Activated CD4-positive, alpha-beta T cell treated with anti-CD3 and anti-CD28 coated beads for 36 hours (primary cell): ENCODE measurements at regions not wholly inside any gene's neighbourhood (a gene's known extent, or its start where the extent isn't known, plus 50 kb on each side); places are given as distances from the start of the nearest gene placed in this dataset.
"Not testable (repeated sequence)": the region's sequence is repeated elsewhere in the genome, so short reads cannot be mapped to it uniquely, and the experiment has no call there.

ENCODE experiments used
- ATAC-seq: fragments of 200-7000 bp; cut with Tn5 transposase; one replicate; pipeline ENCODE4 v1.10.0; 2021; ENCODE audit warnings: mild to moderate bottlenecking, moderate library complexity
- CTCF ChIA-PET: fragments of 350-600 bp; sonication (Branson Sonifier 250); formaldehyde crosslinking; loops from one replicate; lab custom pipeline; 2021; ENCODE audit warnings: antibody characterized with exemption; lab: Charles Lee
- POLR2A ChIA-PET: fragments of 350-600 bp; sonication (Branson Sonifier 250); formaldehyde crosslinking; loops from one replicate; lab custom pipeline; 2021; ENCODE audit warnings: antibody characterized with exemption, inconsistent platforms; lab: Charles Lee
- DNase-seq: peaks from one replicate; pipeline ENCODE4 v3.0.0-alpha.2; 2020
- H3K27ac Mint-ChIP-seq: one replicate; pipeline ENCODE4 v1.8.0; 2021; ENCODE audit warnings: mixed read lengths
- H3K27me3 Mint-ChIP-seq: one replicate; pipeline ENCODE4 v1.8.0; 2021; ENCODE audit warnings: mixed read lengths
- H3K36me3 Mint-ChIP-seq: one replicate; pipeline ENCODE4 v1.8.0; 2021; ENCODE audit warnings: low read depth, mixed read lengths
- H3K4me1 Mint-ChIP-seq: one replicate; pipeline ENCODE4 v1.8.0; 2021; ENCODE audit warnings: mixed read lengths
- H3K4me3 Mint-ChIP-seq: one replicate; pipeline ENCODE4 v1.8.0; 2021; ENCODE audit warnings: mild to moderate bottlenecking, moderate library complexity, mixed read lengths
- H3K9me3 Mint-ChIP-seq: one replicate; pipeline ENCODE4 v1.8.0; 2021; ENCODE audit warnings: low read depth, mixed read lengths
- intact Hi-C, 2 experiments: fragments of 100-400 bp; cut with DNase I in 1 of 2; cut with micrococcal nuclease in 1 of 2; formaldehyde crosslinking; loops; one replicate each; pipeline versions ENCODE4 v1.14.2 to v1.15.1; 2022 to 2024; cut with DNase I, micrococcal nuclease

GRCh38 chr20:43835944-43836508 is 78.6 kb upstream of the TOX2 start:
- ChIA-PET POLR2A (no interaction called here), CTCF (no interaction called here)

DNA sequence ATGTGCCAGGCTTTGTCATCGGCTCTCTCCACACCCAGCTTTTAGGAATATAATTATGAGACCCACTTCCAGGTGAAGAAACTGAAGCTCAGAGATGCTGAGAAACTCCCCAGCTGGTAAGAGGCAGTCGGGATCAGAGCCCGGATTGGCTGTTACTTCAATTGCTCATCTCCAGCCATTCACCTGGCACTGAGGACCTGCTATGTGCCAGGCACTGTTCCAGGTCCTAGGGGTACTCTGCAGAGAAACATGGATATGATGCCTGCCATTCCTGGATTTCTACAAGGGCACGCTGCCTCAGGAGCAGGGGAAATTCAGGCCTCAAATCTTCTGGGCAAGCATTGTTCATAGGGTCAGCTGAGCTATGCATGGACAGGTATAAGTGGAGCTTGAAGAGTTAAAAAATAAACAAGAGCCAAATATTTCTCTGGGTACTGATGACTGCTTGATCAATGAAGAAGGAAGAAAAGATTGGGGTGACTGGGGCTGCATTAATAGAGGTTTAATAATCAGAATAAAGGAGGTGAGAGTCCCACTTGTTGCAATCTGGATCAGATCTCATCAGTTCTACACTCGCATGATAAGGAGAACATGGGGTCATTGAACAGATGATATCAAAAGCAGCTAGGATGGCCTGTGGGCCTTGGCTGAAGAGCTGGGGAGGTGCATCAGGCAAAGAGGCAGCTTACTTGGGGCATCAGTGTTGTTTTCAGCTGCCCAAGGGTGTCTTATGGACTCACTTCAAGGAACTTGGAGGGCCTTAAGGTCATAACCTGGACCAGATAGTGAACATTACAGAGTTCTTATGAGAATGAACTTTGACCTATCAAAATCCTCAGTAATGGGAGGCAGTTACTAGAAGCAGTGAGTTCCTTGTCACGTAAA is 80.9 kb upstream of the TOX2 start:
- Mint-ChIP-seq H3K36me3 (no peaks in the 10 kb centered on the region), H3K4me1 (no peaks in the 10 kb centered on the region), H3K9me3 (peaks cover 5% of the 10 kb centered on the region), H3K4me3 (no peak overlapping the region), H3K27ac (no peak overlapping the region), H3K27me3 (peaks cover 12% of the 10 kb centered on the region)
- CTCF ChIA-PET, result interaction anchor here (0.8 to 1.1 kb wide), 2 partner anchors 9 to 84 kb away, joined by 3 read pairs; no protein-coding TSS in a partner anchor
- ATAC-seq (no peak), DNase-seq (no peak)
- intact Hi-C loops, result no loop called here
- POLR2A ChIA-PET, result no interaction called here

More at GRCh38 chr20:43835944-43836508, 78.6 kb upstream of the TOX2 start:
- no peak overlapping the region for H3K27ac Mint-ChIP-seq
- no peak overlapping the region for H3K4me3 Mint-ChIP-seq
- H3K36me3 Mint-ChIP-seq, result no peaks in the 10 kb centered on the region
- peaks cover 15% of the 10 kb centered on the region for H3K4me1 Mint-ChIP-seq
- no peak for DNase-seq
- peaks cover 15% of the 10 kb centered on the region for H3K27me3 Mint-ChIP-seq
- ATAC-seq, result no peak
- intact Hi-C loops, result no loop called here
- H3K9me3 Mint-ChIP-seq, result no peaks in the 10 kb centered on the region

GRCh38 chr20:43832961-43833360 is 81.7 kb upstream of the TOX2 start:
- ATAC-seq (no peak), DNase-seq (no peak)
- Mint-ChIP-seq H3K27me3 (peaks cover 12% of the 10 kb centered on the region), H3K4me1 (no peaks in the 10 kb centered on the region), H3K36me3 (no peaks in the 10 kb centered on the region), H3K4me3 (no peak overlapping the region), H3K9me3 (peaks cover 5% of the 10 kb centered on the region), H3K27ac (no peak overlapping the region)
- intact Hi-C loops, result no loop called here
- ChIA-PET CTCF (no interaction called here), POLR2A (no interaction called here)

- Mint-ChIP-seq H3K27me3 (peaks cover 8% of the 10 kb centered on the region), H3K4me3 (no peak overlapping the region), H3K27ac (no peak overlapping the region), H3K4me1 (no peaks in the 10 kb centered on the region), H3K36me3 (no peaks in the 10 kb centered on the region), H3K9me3 (peaks cover 5% of the 10 kb centered on the region)
- ChIA-PET CTCF (no interaction called here), POLR2A (no interaction called here)
- DNase-seq (no peak), ATAC-seq (no peak)
- intact Hi-C loops, result no loop called here
Observed at GRCh38 chr20:43832096-43832816, 82.4 kb upstream of the TOX2 start.

DNA sequence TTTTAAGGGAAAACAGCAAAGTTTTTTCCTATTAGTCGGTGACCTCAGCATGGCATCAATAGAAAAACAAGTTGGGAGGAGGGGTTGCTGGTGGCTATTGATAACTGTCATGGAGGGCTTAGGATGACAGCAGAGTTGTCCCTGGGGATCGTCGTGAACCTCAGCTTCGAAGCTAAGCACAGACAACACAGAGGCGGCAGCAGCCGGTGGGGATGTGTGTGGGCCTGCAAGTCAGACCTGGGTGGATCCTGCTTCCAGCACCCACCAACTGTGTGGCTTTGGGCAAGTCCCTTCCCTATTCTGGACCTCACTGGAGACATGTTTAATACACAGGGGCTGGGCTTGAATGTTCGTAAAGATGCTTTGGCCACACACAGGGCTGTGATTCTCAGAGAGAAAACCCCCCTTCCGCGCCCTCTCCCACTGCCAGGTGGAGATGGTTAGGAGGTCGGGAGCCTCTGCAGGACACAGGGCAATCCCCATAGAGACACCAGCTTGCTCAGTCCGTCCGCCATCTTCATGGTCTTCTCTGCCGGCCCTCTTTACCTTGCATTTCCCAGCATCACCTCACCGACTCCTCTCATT is 83.1 kb upstream of the TOX2 start:
- ATAC-seq (no peak), DNase-seq (no peak)
- Mint-ChIP-seq H3K27ac (no peak overlapping the region), H3K9me3 (peaks cover 5% of the 10 kb centered on the region), H3K27me3 (peaks cover 8% of the 10 kb centered on the region), H3K4me1 (no peaks in the 10 kb centered on the region), H3K36me3 (no peaks in the 10 kb centered on the region), H3K4me3 (no peak overlapping the region)
- POLR2A ChIA-PET, result no interaction called here
- CTCF ChIA-PET, result no interaction called here
- intact Hi-C loops, result no loop called here

- POLR2A ChIA-PET, result interaction anchor here (0.8 kb wide), 1 partner anchor 567 kb away, joined by 5 read pairs; no protein-coding TSS in a partner anchor
- intact Hi-C loops, result no loop called here
- H3K4me1 Mint-ChIP-seq, result no peaks in the 10 kb centered on the region
- CTCF ChIA-PET, result interaction anchor here (1.3 kb wide), 1 partner anchor 9 kb away, joined by 8 read pairs; no protein-coding TSS in a partner anchor
- DNase-seq (no peak), ATAC-seq (no peak)
- H3K27me3 Mint-ChIP-seq, result peaks cover 8% of the 10 kb centered on the region
- peaks cover 5% of the 10 kb centered on the region for H3K9me3 Mint-ChIP-seq
- no peaks in the 10 kb centered on the region for H3K36me3 Mint-ChIP-seq
- no peak overlapping the region for H3K27ac Mint-ChIP-seq
- no peak overlapping the region for H3K4me3 Mint-ChIP-seq
Observed at GRCh38 chr20:43830883-43831282, 83.8 kb upstream of the TOX2 start.

GRCh38 chr20:43829951-43830690 is 84.5 kb upstream of the TOX2 start:
- peaks cover 8% of the 10 kb centered on the region for H3K27me3 Mint-ChIP-seq
- DNase-seq (no peak), ATAC-seq (no peak)
- intact Hi-C loops, result no loop called here
- no peaks in the 10 kb centered on the region for H3K4me1 Mint-ChIP-seq
- CTCF ChIA-PET, result interaction anchor here (0.7 to 1.3 kb wide), 2 partner anchors 10 to 152 kb away, joined by 3 to 8 read pairs; no protein-coding TSS in a partner anchor
- H3K9me3 Mint-ChIP-seq, result peaks cover 5% of the 10 kb centered on the region
- no peaks in the 10 kb centered on the region for H3K36me3 Mint-ChIP-seq
- no peak overlapping the region for H3K27ac Mint-ChIP-seq
- POLR2A ChIA-PET, result interaction anchor here (0.8 kb wide), 1 partner anchor 568 kb away, joined by 5 read pairs; no protein-coding TSS in a partner anchor
- no peak overlapping the region for H3K4me3 Mint-ChIP-seq

DNA sequence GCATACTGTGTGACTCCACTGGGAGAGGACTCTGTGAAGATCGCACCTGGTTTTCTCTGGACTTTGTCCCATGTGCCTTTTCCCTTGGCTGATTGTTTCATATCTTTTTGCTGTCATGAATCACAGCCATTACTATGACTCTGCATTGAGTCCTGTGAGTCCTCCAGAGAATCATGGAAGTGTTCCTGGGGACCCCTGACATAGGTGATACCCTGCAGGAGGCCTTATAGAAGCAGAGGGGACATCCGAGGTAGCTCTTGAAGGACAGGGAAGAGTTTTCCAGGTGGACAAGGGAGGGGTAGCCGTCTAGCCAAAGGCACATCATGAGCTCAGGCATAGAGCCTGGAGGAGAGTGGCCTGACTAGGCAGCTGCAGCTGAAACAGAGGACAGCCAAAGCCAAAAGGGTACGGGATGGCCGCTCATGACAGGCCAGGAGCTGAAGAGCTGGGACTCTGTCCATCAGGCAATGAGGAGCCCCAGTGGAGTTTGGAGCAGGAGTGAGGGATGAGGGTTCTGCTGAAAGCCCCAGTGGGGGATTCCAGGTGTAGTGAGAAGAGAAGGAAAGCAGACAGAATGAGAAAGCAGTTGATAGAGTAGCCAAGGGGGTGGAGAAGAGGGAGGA is 86.6 kb upstream of the TOX2 start:
- no peak for DNase-seq
- ChIA-PET POLR2A (no interaction called here), CTCF (no interaction called here)
- H3K4me1 Mint-ChIP-seq, result peaks cover under 1% of the 10 kb centered on the region
- no peaks in the 10 kb centered on the region for H3K36me3 Mint-ChIP-seq
- peaks cover 7% of the 10 kb centered on the region for H3K27me3 Mint-ChIP-seq
- peaks cover 5% of the 10 kb centered on the region for H3K9me3 Mint-ChIP-seq
- ATAC-seq, result no peak
- intact Hi-C loops, result no loop called here
- H3K4me3 Mint-ChIP-seq, result no peak overlapping the region
- no peak overlapping the region for H3K27ac Mint-ChIP-seq

- H3K4me1 Mint-ChIP-seq, DNase-seq, intact Hi-C loops, H3K27ac Mint-ChIP-seq, CTCF ChIA-PET, H3K36me3 Mint-ChIP-seq, ATAC-seq, H3K4me3 Mint-ChIP-seq, H3K27me3 Mint-ChIP-seq, POLR2A ChIA-PET, H3K9me3 Mint-ChIP-seq: not testable (repeated sequence)
Observed at GRCh38 chr20:43826943-43827342, 87.7 kb upstream of the TOX2 start.

DNA sequence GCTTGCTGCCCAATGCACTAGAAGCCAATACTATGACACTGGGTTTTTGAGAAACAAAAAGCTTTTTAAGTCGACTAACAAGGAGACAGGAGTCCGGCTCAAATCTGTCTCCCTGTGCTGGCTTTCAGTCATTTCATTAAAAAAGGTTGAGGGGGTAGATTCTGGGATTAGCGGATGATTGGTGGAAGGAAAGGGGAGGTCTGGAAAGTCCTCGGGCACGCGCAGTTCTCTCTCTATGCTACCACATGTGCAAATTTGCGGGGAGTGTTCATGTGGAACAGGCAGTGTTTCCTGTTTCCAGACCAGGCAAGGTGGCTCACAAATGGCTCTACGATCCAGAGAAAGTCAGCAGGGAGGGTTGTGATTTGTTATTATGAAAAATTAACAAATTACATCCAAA is 89.1 kb upstream of the TOX2 start:
- no peak for ATAC-seq
- CTCF ChIA-PET, result interaction anchor here (1.2 to 2.1 kb wide), 3 partner anchors 14 to 75 kb away, joined by 3 to 11 read pairs (median 4); no protein-coding TSS in a partner anchor
- DNase-seq, result no peak

More for the DNA sequence above, 89.1 kb upstream of the TOX2 start:
- H3K4me1 Mint-ChIP-seq, result peaks cover 12% of the 10 kb centered on the region
- H3K27me3 Mint-ChIP-seq, result peaks cover 1% of the 10 kb centered on the region
- no peak overlapping the region for H3K4me3 Mint-ChIP-seq
- H3K9me3 Mint-ChIP-seq, result peaks cover 3% of the 10 kb centered on the region
- intact Hi-C loops, result no loop called here
- H3K36me3 Mint-ChIP-seq, result no peaks in the 10 kb centered on the region
- POLR2A ChIA-PET, result no interaction called here
- H3K27ac Mint-ChIP-seq, result no peak overlapping the region
